ENCODE measurements at regions not wholly inside any gene's neighbourhood (a gene's known extent, or its start where the extent isn't known, plus 50 kb on each side); places are given as distances from the start of the nearest gene placed in this dataset.
"Not testable (repeated sequence)": the region's sequence is repeated elsewhere in the genome, so short reads cannot be mapped to it uniquely, and the experiment has no call there.

DNA sequence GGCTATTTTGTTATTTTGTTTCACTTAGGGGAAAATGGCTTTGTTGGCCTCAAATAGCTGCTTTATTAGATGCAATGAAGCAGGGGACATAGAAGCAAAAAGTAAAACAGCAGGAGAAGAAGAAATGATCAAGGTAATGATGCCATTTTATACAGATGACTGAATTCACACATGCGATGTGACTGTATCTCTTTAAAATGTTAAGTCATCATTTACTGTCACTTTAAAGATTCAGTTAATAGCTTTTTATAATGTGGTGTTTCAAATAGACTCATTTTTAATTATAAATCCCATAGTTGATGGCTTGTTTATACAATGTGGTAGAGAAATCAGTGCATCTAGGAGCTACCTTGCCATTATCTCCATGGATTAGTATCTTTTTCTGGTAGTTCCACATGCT lies 863.9 kb upstream of the DEFB115 start:
- not testable (repeated sequence) for DNase-seq

DNA sequence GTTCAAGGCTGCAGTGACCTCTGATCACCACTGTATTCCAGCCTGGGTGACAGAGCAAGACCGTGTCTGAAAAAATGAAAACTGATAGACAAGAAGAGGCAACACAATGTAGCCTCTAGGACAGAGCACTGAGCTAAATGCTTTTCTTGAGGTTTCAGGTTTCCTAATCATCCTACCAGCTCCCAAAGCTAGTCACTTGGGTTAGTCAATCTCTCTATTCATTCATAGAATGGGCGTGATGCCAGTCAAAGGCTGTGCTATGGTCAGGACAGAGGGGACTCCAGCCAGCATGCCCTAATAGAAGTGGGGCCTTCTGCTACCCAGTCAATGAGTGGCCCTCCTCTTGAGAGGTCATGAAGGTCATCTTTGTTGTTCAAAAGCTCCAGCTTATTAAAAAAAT lies 860.4 kb upstream of the DEFB115 start:
- DNase-seq, result not testable (repeated sequence)

DNA sequence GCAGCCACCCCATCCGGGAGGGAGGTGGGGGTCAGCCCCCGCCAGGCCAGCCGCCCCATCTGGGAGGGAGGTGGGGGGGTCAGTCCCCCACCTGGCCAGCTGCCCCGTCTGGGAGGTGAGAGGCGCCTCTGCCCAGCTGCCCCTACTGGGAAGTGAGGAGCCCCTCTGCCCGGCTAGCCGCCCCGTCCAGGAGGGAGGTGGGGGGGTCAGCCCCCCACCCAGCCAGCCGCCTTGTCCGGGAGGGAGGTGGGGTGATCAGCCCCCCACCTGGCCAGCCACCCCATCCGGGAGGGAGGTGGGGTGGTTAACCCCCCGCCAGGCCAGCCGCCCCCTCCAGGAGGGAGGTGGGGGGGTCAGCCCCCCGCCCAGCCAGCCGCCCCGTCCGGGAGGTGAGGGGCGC lies 852.4 kb upstream of the DEFB115 start:
- DNase-seq, result not testable (repeated sequence)

DNA sequence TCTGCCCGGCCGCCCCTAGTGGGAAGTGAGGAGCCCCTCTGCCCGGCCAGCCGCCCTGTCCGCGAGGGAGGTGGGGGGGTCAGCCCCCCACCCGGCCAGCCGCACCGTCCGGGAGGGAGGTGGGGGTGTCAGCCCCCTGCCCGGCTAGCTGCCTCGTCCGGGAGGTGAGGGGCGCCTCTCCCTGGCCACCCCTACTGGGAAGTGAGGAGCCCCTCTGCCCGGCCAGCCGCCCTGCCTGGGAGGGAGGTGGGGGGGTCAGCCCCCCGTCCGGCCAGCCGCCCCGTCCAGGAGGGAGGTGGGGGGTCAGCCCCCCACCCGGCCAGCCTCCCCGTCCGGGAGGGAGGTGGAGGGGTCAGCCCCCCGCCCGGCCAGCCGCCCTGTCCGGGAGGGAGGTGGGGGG lies 851.9 kb upstream of the DEFB115 start:
- not testable (repeated sequence) for DNase-seq

DNA sequence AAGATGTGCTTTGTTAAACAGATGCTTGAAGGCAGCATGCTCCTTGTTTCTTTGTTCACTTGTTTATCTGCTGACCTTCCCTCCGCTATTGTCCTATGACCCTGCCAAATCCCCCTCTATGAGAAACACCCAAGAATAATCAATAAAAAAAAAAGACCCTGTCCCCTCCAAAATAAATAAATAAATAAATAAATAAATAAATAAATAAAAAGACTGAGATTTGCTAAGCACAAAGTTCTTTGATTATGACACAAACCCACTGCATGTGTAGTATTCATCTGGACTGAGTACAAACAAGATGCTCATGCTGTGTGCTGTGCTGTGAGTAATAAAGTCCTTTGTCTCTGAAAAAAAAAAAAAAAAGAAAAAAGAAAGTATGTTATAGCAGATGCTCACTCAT lies 851.1 kb upstream of the DEFB115 start:
- not testable (repeated sequence) for DNase-seq

DNA sequence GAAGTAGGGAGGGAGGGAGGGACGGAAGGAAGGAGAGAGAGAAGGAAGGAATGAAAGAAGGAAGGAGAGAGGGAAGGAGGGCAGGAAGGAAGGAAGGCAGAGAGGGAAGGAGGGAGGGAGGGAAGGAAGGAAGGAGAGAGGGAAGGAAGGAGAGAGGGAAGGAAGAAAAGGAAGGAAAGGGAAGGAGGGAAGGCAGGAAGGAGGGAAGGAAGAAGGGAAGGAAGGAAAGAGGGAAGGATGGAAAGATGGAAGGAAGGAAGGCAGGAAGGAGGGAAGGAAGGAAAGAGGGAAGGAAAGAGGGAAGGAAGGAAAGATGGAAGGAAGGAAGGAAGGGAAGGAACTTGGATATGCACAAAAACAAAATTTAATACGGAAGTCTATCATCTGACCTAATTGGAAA lies 844.5 kb upstream of the DEFB115 start:
- DNase-seq, result no peak

DNA sequence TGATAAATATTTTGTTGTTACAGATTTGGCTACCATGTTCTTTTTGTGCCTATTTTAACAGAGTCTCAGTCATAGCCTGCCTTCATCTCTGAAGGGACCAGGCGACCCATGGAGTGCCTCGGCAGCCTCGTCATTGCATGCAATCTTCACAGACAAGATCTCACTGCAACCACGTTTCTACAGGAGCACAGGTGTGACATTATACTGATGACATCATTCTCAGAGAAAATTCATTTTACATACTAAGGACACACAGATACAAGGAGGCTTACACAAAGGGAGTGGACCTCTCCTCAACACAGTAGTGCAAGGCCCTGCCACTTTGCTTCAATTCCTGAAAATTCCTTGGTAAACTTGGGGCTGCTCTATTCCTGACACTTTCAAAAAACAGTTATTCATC lies 840.1 kb upstream of the DEFB115 start:
- not testable (repeated sequence) for DNase-seq

DNA sequence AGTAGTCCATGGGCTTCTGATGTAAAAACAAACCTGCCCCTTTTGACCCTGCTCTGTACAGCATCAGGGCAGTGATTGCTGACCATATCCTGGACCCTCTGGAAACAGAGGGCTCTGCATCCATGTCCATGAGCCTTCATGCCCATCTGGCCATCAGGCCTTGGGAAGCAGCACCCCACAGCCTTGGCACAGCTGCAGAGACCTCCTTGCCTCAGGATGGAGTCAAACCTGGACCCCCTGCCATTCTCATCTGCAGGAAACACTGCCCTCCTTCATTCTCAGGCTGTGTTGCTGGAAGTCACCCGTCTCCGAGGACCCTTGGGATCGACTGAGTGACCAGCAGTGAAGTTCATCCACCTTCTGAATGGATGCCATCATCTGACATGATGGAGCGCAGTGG lies 839.1 kb upstream of the DEFB115 start:
- DNase-seq, result not testable (repeated sequence)

DNA sequence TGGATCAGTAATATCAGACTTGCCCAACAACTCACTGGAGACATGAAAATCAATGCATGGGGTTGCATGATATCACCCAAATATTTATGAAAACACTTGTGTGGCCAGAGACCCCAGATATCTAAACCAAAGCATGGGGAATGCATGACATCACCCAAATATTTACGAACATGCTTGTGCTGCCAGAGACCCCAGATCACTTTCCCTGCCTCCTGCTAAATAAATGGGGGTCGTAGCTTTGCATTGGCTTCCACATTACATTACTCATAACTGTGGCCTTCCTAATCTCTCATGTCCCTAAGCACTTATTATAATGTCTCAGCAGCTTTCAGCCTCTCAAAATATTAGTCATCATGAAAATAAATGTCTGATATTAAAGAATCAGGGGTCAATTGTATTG lies 838.0 kb upstream of the DEFB115 start:
- DNase-seq, result no peak

DNA sequence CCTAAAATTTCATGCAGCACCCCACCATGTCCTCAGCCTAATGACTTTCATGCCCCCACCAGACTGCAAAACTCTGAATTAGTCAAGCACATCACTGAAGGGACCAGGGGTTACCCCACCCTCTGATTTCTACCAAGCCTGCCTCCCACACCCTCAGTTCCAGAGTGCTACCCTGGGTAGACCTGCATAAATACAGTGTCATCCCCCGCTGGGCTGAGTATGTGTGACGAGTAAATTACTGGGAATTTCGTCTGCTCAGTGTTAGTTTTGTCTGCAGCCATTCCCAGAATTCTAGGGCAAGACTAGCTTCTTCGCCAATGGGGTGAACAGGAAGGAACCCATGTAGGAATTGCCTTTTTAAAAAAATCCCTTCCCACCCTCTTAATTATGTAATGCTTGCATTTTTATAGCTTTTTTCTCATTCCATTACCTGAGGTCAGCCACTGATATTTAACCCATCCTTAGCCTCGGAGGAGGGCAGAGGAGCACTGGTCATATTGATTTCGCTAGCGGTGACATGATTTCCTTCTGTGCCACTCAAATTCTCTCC lies 837.5 kb upstream of the DEFB115 start:
- DNase-seq, result not testable (repeated sequence)

All from inflammatory macrophage (primary cell).